ENCODE measurements at regions not wholly inside any gene's neighbourhood (a gene's known extent, or its start where the extent isn't known, plus 50 kb on each side); places are given as distances from the start of the nearest gene placed in this dataset.
"Not testable (repeated sequence)": the region's sequence is repeated elsewhere in the genome, so short reads cannot be mapped to it uniquely, and the experiment has no call there.

- H3K4me3 Mint-ChIP-seq, H3K4me1 Mint-ChIP-seq, DNase-seq, ATAC-seq, H3K27me3 Mint-ChIP-seq, H3K27ac Mint-ChIP-seq: not testable (repeated sequence)
- peaks cover 36 to 53% of the 10 kb centered on the region in 2 donors for H3K9me3 Mint-ChIP-seq
These were observed 761.5 kb upstream of the CTNND2 start for GRCh38 chr5:12665772-12666171.

- Mint-ChIP-seq H3K27me3 (no peaks in the 10 kb centered on the region), H3K4me1 (no peaks in the 10 kb centered on the region), H3K4me3 (no peak overlapping the region), H3K9me3 (peaks cover 43 to 58% of the 10 kb centered on the region in 2 donors), H3K27ac (no peak overlapping the region)
- no peak for DNase-seq
- ATAC-seq = no peak
These were observed 758.5 kb upstream of the CTNND2 start for GRCh38 chr5:12662545-12663314.

GRCh38 chr5:12661617-12662370 lies 757.5 kb upstream of the CTNND2 start:
- ATAC-seq (peak; percentile 35), DNase-seq (no peak)
- H3K4me3 Mint-ChIP-seq = no peak overlapping the region
- H3K27me3 Mint-ChIP-seq = no peaks in the 10 kb centered on the region
- H3K4me1 Mint-ChIP-seq = no peaks in the 10 kb centered on the region
- no peak overlapping the region for H3K27ac Mint-ChIP-seq
- H3K9me3 Mint-ChIP-seq = peaks cover 34 to 49% of the 10 kb centered on the region in 2 donors

- not testable (repeated sequence) for H3K4me1 Mint-ChIP-seq, DNase-seq, ATAC-seq, H3K27me3 Mint-ChIP-seq, H3K27ac Mint-ChIP-seq, H3K4me3 Mint-ChIP-seq
- peaks cover 31 to 45% of the 10 kb centered on the region in 2 donors for H3K9me3 Mint-ChIP-seq
These were observed 756.2 kb upstream of the CTNND2 start for GRCh38 chr5:12660279-12661107.

- Mint-ChIP-seq H3K27ac (no peak overlapping the region), H3K9me3 (peaks cover 25 to 37% of the 10 kb centered on the region in 2 donors), H3K4me3 (no peak overlapping the region), H3K4me1 (no peaks in the 10 kb centered on the region), H3K27me3 (no peaks in the 10 kb centered on the region)
- DNase-seq (no peak), ATAC-seq (no peak)
These were observed 755.4 kb upstream of the CTNND2 start for GRCh38 chr5:12659686-12660085.

GRCh38 chr5:12658871-12659446 lies 754.7 kb upstream of the CTNND2 start:
- peaks cover 17 to 30% of the 10 kb centered on the region in 2 donors for H3K9me3 Mint-ChIP-seq
- no peak for DNase-seq
- H3K4me3 Mint-ChIP-seq = no peak overlapping the region
- H3K27ac Mint-ChIP-seq = no peak overlapping the region
- H3K4me1 Mint-ChIP-seq = no peaks in the 10 kb centered on the region
- H3K27me3 Mint-ChIP-seq = no peaks in the 10 kb centered on the region
- ATAC-seq = no peak

- not testable (repeated sequence) for H3K4me1 Mint-ChIP-seq, H3K27ac Mint-ChIP-seq, ATAC-seq, H3K27me3 Mint-ChIP-seq, DNase-seq, H3K4me3 Mint-ChIP-seq
- H3K9me3 Mint-ChIP-seq = peaks cover 16 to 29% of the 10 kb centered on the region in 2 donors
These were observed 753.7 kb upstream of the CTNND2 start for GRCh38 chr5:12657914-12658474.

GRCh38 chr5:12655675-12656074 lies 751.4 kb upstream of the CTNND2 start:
- peaks cover 12 to 20% of the 10 kb centered on the region in 2 donors for H3K9me3 Mint-ChIP-seq
- ATAC-seq (no peak), DNase-seq (no peak)
- no peaks in the 10 kb centered on the region for H3K4me1 Mint-ChIP-seq
- H3K4me3 Mint-ChIP-seq = no peak overlapping the region
- no peak overlapping the region for H3K27ac Mint-ChIP-seq
- no peaks in the 10 kb centered on the region for H3K27me3 Mint-ChIP-seq

GRCh38 chr5:12652201-12652600 lies 748.0 kb upstream of the CTNND2 start:
- ATAC-seq = no peak
- no peaks in the 10 kb centered on the region for H3K9me3 Mint-ChIP-seq
- no peaks in the 10 kb centered on the region for H3K27me3 Mint-ChIP-seq
- no peak overlapping the region for H3K27ac Mint-ChIP-seq
- H3K4me3 Mint-ChIP-seq = no peak overlapping the region
- DNase-seq = no peak
- no peaks in the 10 kb centered on the region for H3K4me1 Mint-ChIP-seq

- Mint-ChIP-seq H3K9me3 (no peaks in the 10 kb centered on the region), H3K27me3 (no peaks in the 10 kb centered on the region), H3K27ac (no peak overlapping the region), H3K4me1 (no peaks in the 10 kb centered on the region), H3K4me3 (no peak overlapping the region)
- ATAC-seq (no peak), DNase-seq (no peak)
These were observed 744.3 kb upstream of the CTNND2 start for GRCh38 chr5:12648558-12648957.

GRCh38 chr5:12647613-12648012 lies 743.4 kb upstream of the CTNND2 start:
- no peak for ATAC-seq
- H3K9me3 Mint-ChIP-seq = no peaks in the 10 kb centered on the region

GRCh38 chr5:12645582-12645981 lies 741.3 kb upstream of the CTNND2 start:
- DNase-seq (no peak), ATAC-seq (no peak)
- no peak overlapping the region for H3K4me3 Mint-ChIP-seq
- H3K4me1 Mint-ChIP-seq = no peaks in the 10 kb centered on the region
- H3K27me3 Mint-ChIP-seq = no peaks in the 10 kb centered on the region
- H3K27ac Mint-ChIP-seq = no peak overlapping the region
- no peaks in the 10 kb centered on the region for H3K9me3 Mint-ChIP-seq

More at GRCh38 chr5:12647613-12648012, 743.4 kb upstream of the CTNND2 start:
- Mint-ChIP-seq H3K4me3 (no peak overlapping the region), H3K27me3 (no peaks in the 10 kb centered on the region), H3K4me1 (no peaks in the 10 kb centered on the region), H3K27ac (no peak overlapping the region)
- no peak for DNase-seq

GRCh38 chr5:12636209-12636608 lies 732.0 kb upstream of the CTNND2 start:
- ATAC-seq (no peak), DNase-seq (no peak)
- Mint-ChIP-seq H3K4me1 (no peaks in the 10 kb centered on the region), H3K27me3 (no peaks in the 10 kb centered on the region), H3K9me3 (peaks cover 7 to 13% of the 10 kb centered on the region in 2 donors), H3K27ac (no peak overlapping the region), H3K4me3 (no peak overlapping the region)

GRCh38 chr5:12626556-12626955 lies 722.3 kb upstream of the CTNND2 start:
- no peaks in the 10 kb centered on the region for H3K4me1 Mint-ChIP-seq
- ATAC-seq (no peak), DNase-seq (no peak)
- H3K27ac Mint-ChIP-seq = no peak overlapping the region
- H3K27me3 Mint-ChIP-seq = no peaks in the 10 kb centered on the region
- H3K4me3 Mint-ChIP-seq = no peak overlapping the region
- peaks cover 5 to 24% of the 10 kb centered on the region in 2 donors for H3K9me3 Mint-ChIP-seq

- Mint-ChIP-seq H3K9me3 (peaks cover 7 to 24% of the 10 kb centered on the region in 2 donors), H3K27me3 (no peaks in the 10 kb centered on the region), H3K4me3 (no peak overlapping the region), H3K27ac (no peak overlapping the region), H3K4me1 (no peaks in the 10 kb centered on the region)
- no peak for DNase-seq
- ATAC-seq = no peak
These were observed 721.5 kb upstream of the CTNND2 start for GRCh38 chr5:12625667-12626263.

All from stimulated activated naive CD8-positive, alpha-beta T cell treated with anti-CD3 and anti-CD28 coated beads, Interleukin-15, amount 100 ng/mL, for 72 hours (primary cell).